Brain pericyte (primary cell): ENCODE measurements at regions not wholly inside any gene's neighbourhood (a gene's known extent, or its start where the extent isn't known, plus 50 kb on each side); places are given as distances from the start of the nearest gene placed in this dataset.

ENCODE experiments used
- DNase-seq: peaks from one replicate; pipeline ENCODE4 v3.0.0-alpha.2; 2012; ENCODE audit warnings: low read depth, low spot score

- DNase-seq = no peak
These were observed 61.9 kb downstream of the EXOSC2 start for GRCh38 chr9:130755377-130756007.

GRCh38 chr9:130756037-130756436, 62.5 kb downstream of the EXOSC2 start:
- DNase-seq = no peak

GRCh38 chr9:130756455-130757152, 63.0 kb downstream of the EXOSC2 start:
- DNase-seq = no peak

GRCh38 chr9:130759738-130760137, 66.2 kb downstream of the EXOSC2 start:
- no peak for DNase-seq

GRCh38 chr9:130763331-130764171, 70.0 kb downstream of the EXOSC2 start:
- DNase-seq = no peak

- no peak for DNase-seq
These were observed 69.7 kb upstream of the ABL1 start for GRCh38 chr9:130765137-130766020.

GRCh38 chr9:130766021-130766926, 68.8 kb upstream of the ABL1 start:
- DNase-seq = no peak

GRCh38 chr9:130766927-130767307, 68.1 kb upstream of the ABL1 start:
- no peak for DNase-seq

GRCh38 chr9:130768265-130768664, 66.8 kb upstream of the ABL1 start:
- no peak for DNase-seq

GRCh38 chr9:130768891-130769403, 66.1 kb upstream of the ABL1 start:
- DNase-seq = no peak

GRCh38 chr9:130770093-130770492, 65.0 kb upstream of the ABL1 start:
- no peak for DNase-seq

GRCh38 chr9:130770679-130771442, 64.2 kb upstream of the ABL1 start:
- DNase-seq = no peak

- no peak for DNase-seq
These were observed 62.9 kb upstream of the ABL1 start for GRCh38 chr9:130772185-130772584.

GRCh38 chr9:130774183-130774582, 60.9 kb upstream of the ABL1 start:
- DNase-seq = no peak

GRCh38 chr9:130775336-130775991, 59.6 kb upstream of the ABL1 start:
- no peak for DNase-seq

GRCh38 chr9:130779153-130779855, 55.8 kb upstream of the ABL1 start:
- no peak for DNase-seq

GRCh38 chr9:130780415-130780814, 54.6 kb upstream of the ABL1 start:
- DNase-seq = no peak

- peak; percentile 88 for DNase-seq
These were observed 54.1 kb upstream of the ABL1 start for GRCh38 chr9:130780865-130781504.
